Chondrocyte (in vitro differentiated cells): ENCODE measurements at regions not wholly inside any gene's neighbourhood (a gene's known extent, or its start where the extent isn't known, plus 50 kb on each side); places are given as distances from the start of the nearest gene placed in this dataset.

ENCODE experiments used
- DNase-seq: peaks from one replicate; pipeline ENCODE4 v3.0.0; 2021; ENCODE audit warnings: mixed read lengths, low spot score
- H3K27ac Mint-ChIP-seq: one replicate; pipeline ENCODE4 v1.8.0; 2021; ENCODE audit warnings: mild to moderate bottlenecking, moderate library complexity, mixed read lengths; ENCODE audit not compliant: unreplicated experiment
- H3K27me3 Mint-ChIP-seq: 2 replicates; pipeline ENCODE4 v1.8.0; 2021; ENCODE audit warnings: low read depth, mixed read lengths
- H3K36me3 Mint-ChIP-seq: 2 replicates; pipeline ENCODE4 v1.8.0; 2021; ENCODE audit warnings: low read depth, mixed read lengths
- H3K4me1 Mint-ChIP-seq: 2 replicates; pipeline ENCODE4 v1.8.0; 2021; ENCODE audit warnings: low read depth, mild to moderate bottlenecking, mixed read lengths
- H3K4me3 Mint-ChIP-seq: one replicate; pipeline ENCODE4 v1.8.0; 2021; ENCODE audit warnings: mild to moderate bottlenecking, moderate library complexity, mixed read lengths; ENCODE audit not compliant: unreplicated experiment
- H3K9me3 Mint-ChIP-seq: 2 replicates; pipeline ENCODE4 v1.8.0; 2021; ENCODE audit warnings: low read depth, mixed read lengths
- TF ChIP-seq, protein P1 (sequence below): fragments of 200-600 bp; sonication (generic); IDR thresholded peaks from 2 replicates; pipeline ENCODE4 v1.5.0; 2021; ENCODE audit warnings: antibody characterized with exemption, mild to moderate bottlenecking, moderate library complexity

DNA sequence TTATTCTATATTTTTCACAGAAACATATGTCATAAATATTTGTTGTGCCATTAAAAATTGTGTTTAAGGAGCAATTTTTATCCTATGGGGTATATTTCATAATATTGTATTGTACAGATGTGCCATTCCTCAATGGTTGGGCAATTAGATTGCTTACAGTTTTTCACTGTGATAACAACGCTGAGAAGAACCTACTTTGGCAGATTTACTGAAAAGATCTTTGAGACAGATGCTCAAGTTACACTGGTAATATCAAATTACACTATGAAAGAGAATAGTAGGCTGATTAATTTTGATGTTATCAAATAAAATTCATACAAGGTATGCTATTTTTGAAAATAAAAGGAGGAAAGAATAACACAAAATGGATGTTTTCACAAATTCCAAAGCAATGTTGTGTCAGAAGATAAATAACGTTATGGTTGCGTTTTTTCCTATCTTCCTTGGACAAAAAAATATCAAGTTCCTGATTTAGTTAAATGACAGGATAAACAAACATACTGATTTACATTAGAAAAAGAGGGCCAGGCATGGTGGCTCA lies 335.1 kb upstream of the ZNF521 start:
- Mint-ChIP-seq H3K4me1 (no peaks in the 10 kb centered on the region), H3K4me3 (no peak overlapping the region), H3K9me3 (peaks cover 3% of the 10 kb centered on the region), H3K27me3 (no peaks in the 10 kb centered on the region), H3K27ac (no peak overlapping the region), H3K36me3 (peaks cover 1% of the 10 kb centered on the region)
- TF ChIP-seq, protein P1, sequence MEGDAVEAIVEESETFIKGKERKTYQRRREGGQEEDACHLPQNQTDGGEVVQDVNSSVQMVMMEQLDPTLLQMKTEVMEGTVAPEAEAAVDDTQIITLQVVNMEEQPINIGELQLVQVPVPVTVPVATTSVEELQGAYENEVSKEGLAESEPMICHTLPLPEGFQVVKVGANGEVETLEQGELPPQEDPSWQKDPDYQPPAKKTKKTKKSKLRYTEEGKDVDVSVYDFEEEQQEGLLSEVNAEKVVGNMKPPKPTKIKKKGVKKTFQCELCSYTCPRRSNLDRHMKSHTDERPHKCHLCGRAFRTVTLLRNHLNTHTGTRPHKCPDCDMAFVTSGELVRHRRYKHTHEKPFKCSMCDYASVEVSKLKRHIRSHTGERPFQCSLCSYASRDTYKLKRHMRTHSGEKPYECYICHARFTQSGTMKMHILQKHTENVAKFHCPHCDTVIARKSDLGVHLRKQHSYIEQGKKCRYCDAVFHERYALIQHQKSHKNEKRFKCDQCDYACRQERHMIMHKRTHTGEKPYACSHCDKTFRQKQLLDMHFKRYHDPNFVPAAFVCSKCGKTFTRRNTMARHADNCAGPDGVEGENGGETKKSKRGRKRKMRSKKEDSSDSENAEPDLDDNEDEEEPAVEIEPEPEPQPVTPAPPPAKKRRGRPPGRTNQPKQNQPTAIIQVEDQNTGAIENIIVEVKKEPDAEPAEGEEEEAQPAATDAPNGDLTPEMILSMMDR: no peak
- DNase-seq: no peak

DNA sequence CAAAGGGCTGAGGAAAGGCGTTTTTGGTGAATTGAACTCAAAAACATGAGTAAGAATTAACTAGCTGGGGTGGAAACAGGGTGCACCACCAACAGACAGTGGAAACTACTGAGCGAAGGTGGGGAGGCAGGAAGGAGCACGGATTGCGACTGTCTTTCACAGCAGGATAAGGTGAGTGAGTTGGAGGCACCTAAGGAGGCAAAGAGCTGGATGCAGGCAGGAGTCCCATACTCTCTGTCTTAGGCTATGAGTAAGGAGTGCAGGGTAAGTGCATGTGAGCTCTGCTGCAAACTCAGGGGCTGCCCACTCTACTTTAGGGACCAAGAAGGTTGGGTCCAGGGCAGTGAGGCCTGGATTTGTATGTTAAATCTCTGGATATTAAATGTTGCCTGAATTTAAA lies 333.1 kb upstream of the ZNF521 start:
- no peaks in the 10 kb centered on the region for H3K4me1 Mint-ChIP-seq
- H3K36me3 Mint-ChIP-seq: no peaks in the 10 kb centered on the region
- H3K27ac Mint-ChIP-seq: no peak overlapping the region
- no peak for DNase-seq
- H3K9me3 Mint-ChIP-seq: no peaks in the 10 kb centered on the region
- no peaks in the 10 kb centered on the region for H3K27me3 Mint-ChIP-seq
- TF ChIP-seq, protein P1: no peak
- no peak overlapping the region for H3K4me3 Mint-ChIP-seq

DNA sequence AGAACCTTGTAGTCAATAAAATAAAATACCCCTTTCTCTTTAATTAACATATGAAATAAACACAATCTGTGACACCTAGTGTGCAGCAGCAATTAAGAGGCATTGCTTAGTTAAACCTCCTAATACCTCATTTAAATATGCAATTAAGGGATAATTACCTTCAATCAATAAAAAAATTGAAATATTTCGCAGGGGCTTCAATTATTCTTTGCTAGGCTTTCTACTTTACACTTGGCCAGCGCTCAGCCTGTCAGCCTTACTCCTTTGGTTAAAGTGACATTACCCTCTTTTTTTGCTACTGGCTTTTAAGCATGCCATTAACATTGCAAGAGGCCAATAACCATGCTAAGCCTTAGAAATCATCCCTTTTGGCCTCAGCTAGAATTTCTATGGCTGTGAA lies 327.5 kb upstream of the ZNF521 start:
- H3K4me1 Mint-ChIP-seq: no peaks in the 10 kb centered on the region
- H3K27me3 Mint-ChIP-seq: no peaks in the 10 kb centered on the region
- H3K36me3 Mint-ChIP-seq: no peaks in the 10 kb centered on the region
- TF ChIP-seq, protein P1: no peak
- no peaks in the 10 kb centered on the region for H3K9me3 Mint-ChIP-seq
- DNase-seq: no peak
- H3K4me3 Mint-ChIP-seq: no peak overlapping the region
- no peak overlapping the region for H3K27ac Mint-ChIP-seq

DNA sequence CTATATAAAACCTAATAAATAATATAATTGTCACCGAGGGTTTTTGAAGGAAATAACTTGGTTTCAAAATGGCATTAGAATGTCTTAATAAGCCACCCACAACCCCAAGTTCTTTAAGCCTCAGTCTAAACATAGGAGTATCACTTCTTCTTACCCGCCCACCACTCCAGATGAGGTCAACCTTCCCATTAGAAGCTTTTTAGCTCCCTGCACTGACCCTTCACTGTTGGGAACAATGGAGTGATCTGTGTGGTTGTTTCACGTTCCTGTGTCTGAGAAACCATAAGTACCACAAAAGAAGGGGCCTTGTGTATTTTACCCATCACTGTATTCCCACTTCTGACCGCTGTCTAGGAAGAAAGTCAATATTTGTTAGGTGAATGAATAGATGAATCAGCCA lies 326.3 kb upstream of the ZNF521 start:
- TF ChIP-seq, protein P1: no peak
- H3K27me3 Mint-ChIP-seq: no peaks in the 10 kb centered on the region
- DNase-seq: no peak
- no peaks in the 10 kb centered on the region for H3K9me3 Mint-ChIP-seq
- H3K36me3 Mint-ChIP-seq: no peaks in the 10 kb centered on the region
- no peak overlapping the region for H3K4me3 Mint-ChIP-seq
- H3K4me1 Mint-ChIP-seq: no peaks in the 10 kb centered on the region
- H3K27ac Mint-ChIP-seq: no peak overlapping the region

DNA sequence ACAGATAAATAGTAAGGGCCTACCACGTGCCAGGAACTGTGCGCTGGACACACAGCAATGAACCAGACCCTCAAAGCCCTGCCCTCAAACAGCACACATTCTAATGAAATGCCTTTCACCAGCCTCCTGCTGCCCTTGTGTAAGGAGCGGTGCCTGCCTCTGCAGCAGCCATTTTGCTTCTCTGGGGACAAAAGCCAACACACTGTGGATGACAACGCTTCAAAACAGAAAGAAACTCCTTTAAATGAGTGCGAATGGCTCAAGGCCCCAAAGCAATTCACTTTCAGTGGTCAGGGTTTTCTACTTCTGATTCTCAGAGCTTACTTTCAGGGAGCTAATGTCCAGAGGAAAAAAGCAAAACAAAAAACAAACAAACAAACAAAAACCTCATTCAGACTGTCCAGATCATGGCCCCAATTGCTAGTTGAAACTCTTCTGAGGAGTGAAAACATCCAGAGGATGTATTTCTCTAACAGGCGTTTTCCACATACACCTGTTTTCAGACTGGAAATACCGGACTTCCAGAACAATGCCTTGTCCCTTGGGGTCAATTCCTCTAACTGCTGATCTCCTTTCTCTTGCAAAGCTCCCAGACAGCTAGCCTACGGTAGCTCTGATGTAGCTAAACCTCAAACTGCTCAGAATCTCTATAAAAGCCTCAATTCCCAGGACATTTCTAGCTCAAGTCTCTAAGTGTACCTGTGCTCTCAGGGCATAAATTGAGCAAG lies 323.3 kb upstream of the ZNF521 start:
- DNase-seq: no peak
- Mint-ChIP-seq H3K27me3 (no peaks in the 10 kb centered on the region), H3K27ac (no peak overlapping the region), H3K9me3 (peaks cover 9% of the 10 kb centered on the region), H3K36me3 (no peaks in the 10 kb centered on the region), H3K4me1 (no peaks in the 10 kb centered on the region), H3K4me3 (no peak overlapping the region)
- TF ChIP-seq, protein P1: no peak
